IMR-90 (cell line): ENCODE measurements at regions not wholly inside any gene's neighbourhood (a gene's known extent, or its start where the extent isn't known, plus 50 kb on each side); places are given as distances from the start of the nearest gene placed in this dataset.

Experiments
- BHLHE40 ChIP-seq: fragments of 150-350 bp; IDR thresholded peaks from 2 replicates; pipeline ENCODE4 v1.6.1; 2016; ENCODE audit warnings: mild to moderate bottlenecking, low read depth, low read length
- CEBPB ChIP-seq: IDR thresholded peaks from 2 replicates; pipeline ENCODE4 v1.6.1; 2012; ENCODE audit warnings: low read depth, low read length, improper control_type of control experiment
- CTCF ChIP-seq: conservative IDR thresholded peaks from 2 replicates; pipeline ENCODE4 v1.5.1; 2012; ENCODE audit warnings: mild to moderate bottlenecking, low read depth, low read length, improper control_type of control experiment
- MAFK ChIP-seq: IDR thresholded peaks from 2 replicates; pipeline ENCODE4 v1.6.1; 2012; ENCODE audit warnings: low read depth, low read length, improper control_type of control experiment
- POLR2A ChIP-seq: IDR thresholded peaks from 2 replicates; pipeline ENCODE4 v1.6.1; 2012; ENCODE audit warnings: mild to moderate bottlenecking, low read depth, low read length
- RAD21 ChIP-seq: IDR thresholded peaks from 2 replicates; pipeline ENCODE4 v1.6.1; 2012; ENCODE audit warnings: low read length, improper control_type of control experiment
- RCOR1 ChIP-seq: IDR thresholded peaks from 2 replicates; pipeline ENCODE4 v1.6.1; 2012; ENCODE audit warnings: mild to moderate bottlenecking, low read length, improper control_type of control experiment; ENCODE audit not compliant: insufficient replicate concordance
- SMC3 ChIP-seq: fragments of 150-350 bp; IDR thresholded peaks from 2 replicates; pipeline ENCODE4 v1.6.1; 2016; ENCODE audit warnings: low read depth, mild to moderate bottlenecking, antibody characterized with exemption, low read length, moderate library complexity

GRCh38 chr10:64369885-64370773 lies 848.9 kb downstream of the REEP3 start:
- TF ChIP-seq POLR2A (no peak), RCOR1 (no peak), CTCF (no peak), SMC3 (no peak), CEBPB (no peak), RAD21 (no peak), MAFK (no peak), BHLHE40 (no peak)
